Stimulated activated effector memory CD8-positive, alpha-beta T cell treated with anti-CD3 and anti-CD28 coated beads, Interleukin-12 subunit alpha, Interleukin-12 subunit beta, amount 100 ng/mL, for 72 hours (primary cell): ENCODE measurements at regions not wholly inside any gene's neighbourhood (a gene's known extent, or its start where the extent isn't known, plus 50 kb on each side); places are given as distances from the start of the nearest gene placed in this dataset.
"Not testable (repeated sequence)": the region's sequence is repeated elsewhere in the genome, so short reads cannot be mapped to it uniquely, and the experiment has no call there.

Experiments
- ATAC-seq: fragments of 150-1000 bp; cut with Tn5 transposase; 2 replicates; pipeline ENCODE4 v1.10.0; 2021
- DNase-seq, 2 donors: peaks; one replicate each; pipeline ENCODE4 v3.0.0; 2021 to 2022; ENCODE audit warnings: low spot score in 2 of 2
- H3K27ac Mint-ChIP-seq: one replicate; pipeline ENCODE4 v1.8.0; 2022; ENCODE audit warnings: mild to moderate bottlenecking, mixed read lengths
- H3K36me3 Mint-ChIP-seq: one replicate; pipeline ENCODE4 v1.8.0; 2022; ENCODE audit warnings: mild to moderate bottlenecking, mixed read lengths
- H3K4me1 Mint-ChIP-seq: one replicate; pipeline ENCODE4 v1.8.0; 2022; ENCODE audit warnings: mixed read lengths
- H3K4me3 Mint-ChIP-seq: one replicate; pipeline ENCODE4 v1.8.0; 2022; ENCODE audit warnings: mild to moderate bottlenecking, mixed read lengths
- H3K9me3 Mint-ChIP-seq: one replicate; pipeline ENCODE4 v1.8.0; 2022; ENCODE audit warnings: mixed read lengths

- Mint-ChIP-seq H3K36me3 (no peaks in the 10 kb centered on the region), H3K27ac (no peak overlapping the region), H3K4me1 (no peaks in the 10 kb centered on the region), H3K4me3 (no peak overlapping the region), H3K9me3 (peaks cover 12% of the 10 kb centered on the region)
- ATAC-seq, result no peak
- DNase-seq, result no peak
Observed at GRCh38 chr7:9082203-9082602, 648.8 kb downstream of the NXPH1 start.

- Mint-ChIP-seq H3K36me3 (no peaks in the 10 kb centered on the region), H3K27ac (no peak overlapping the region), H3K9me3 (peaks cover 12% of the 10 kb centered on the region), H3K4me3 (no peak overlapping the region), H3K4me1 (no peaks in the 10 kb centered on the region)
- DNase-seq (no peak), ATAC-seq (no peak)
Observed at GRCh38 chr7:9083837-9084236, 650.4 kb downstream of the NXPH1 start.

GRCh38 chr7:9091282-9091681 lies 657.9 kb downstream of the NXPH1 start:
- DNase-seq, result no peak
- no peaks in the 10 kb centered on the region for H3K4me1 Mint-ChIP-seq

GRCh38 chr7:9097565-9098060 lies 664.2 kb downstream of the NXPH1 start:
- ATAC-seq (no peak), DNase-seq (no peak)
- Mint-ChIP-seq H3K4me1 (no peaks in the 10 kb centered on the region), H3K4me3 (no peak overlapping the region), H3K9me3 (peaks cover 14% of the 10 kb centered on the region), H3K27ac (no peak overlapping the region), H3K36me3 (no peaks in the 10 kb centered on the region)

More at GRCh38 chr7:9091282-9091681, 657.9 kb downstream of the NXPH1 start:
- Mint-ChIP-seq H3K4me3 (no peak overlapping the region), H3K36me3 (no peaks in the 10 kb centered on the region), H3K27ac (no peak overlapping the region), H3K9me3 (peaks cover 15% of the 10 kb centered on the region)
- ATAC-seq, result no peak

- no peak overlapping the region for H3K4me3 Mint-ChIP-seq
- H3K36me3 Mint-ChIP-seq, result no peaks in the 10 kb centered on the region
- no peak overlapping the region for H3K27ac Mint-ChIP-seq
- peaks cover 7% of the 10 kb centered on the region for H3K9me3 Mint-ChIP-seq
- no peaks in the 10 kb centered on the region for H3K4me1 Mint-ChIP-seq
- ATAC-seq (no peak), DNase-seq (no peak)
Observed at GRCh38 chr7:9100289-9100688, 666.9 kb downstream of the NXPH1 start.

- Mint-ChIP-seq H3K4me3 (no peak overlapping the region), H3K27ac (no peak overlapping the region), H3K9me3 (peaks cover 7% of the 10 kb centered on the region), H3K36me3 (no peaks in the 10 kb centered on the region), H3K4me1 (no peaks in the 10 kb centered on the region)
- DNase-seq (no peak), ATAC-seq (no peak)
Observed at GRCh38 chr7:9102846-9103245, 669.4 kb downstream of the NXPH1 start.

- no peak overlapping the region for H3K4me3 Mint-ChIP-seq
- DNase-seq, result no peak
Observed at GRCh38 chr7:9106747-9107146, 673.3 kb downstream of the NXPH1 start.

GRCh38 chr7:9120331-9120730 lies 686.9 kb downstream of the NXPH1 start:
- no peak for DNase-seq
- Mint-ChIP-seq H3K9me3 (peaks cover 17% of the 10 kb centered on the region), H3K4me1 (no peaks in the 10 kb centered on the region), H3K27ac (no peak overlapping the region), H3K4me3 (no peak overlapping the region), H3K36me3 (no peaks in the 10 kb centered on the region)
- ATAC-seq, result no peak

More at GRCh38 chr7:9106747-9107146, 673.3 kb downstream of the NXPH1 start:
- ATAC-seq, result no peak
- Mint-ChIP-seq H3K27ac (no peak overlapping the region), H3K4me1 (no peaks in the 10 kb centered on the region), H3K36me3 (no peaks in the 10 kb centered on the region), H3K9me3 (peaks cover 18% of the 10 kb centered on the region)

- no peaks in the 10 kb centered on the region for H3K4me1 Mint-ChIP-seq
- H3K27ac Mint-ChIP-seq, result no peak overlapping the region
- DNase-seq, result no peak
- H3K36me3 Mint-ChIP-seq, result no peaks in the 10 kb centered on the region
- no peak for ATAC-seq
- peaks cover 16% of the 10 kb centered on the region for H3K9me3 Mint-ChIP-seq
- no peak overlapping the region for H3K4me3 Mint-ChIP-seq
Observed at GRCh38 chr7:9124320-9124719, 690.9 kb downstream of the NXPH1 start.

- H3K27ac Mint-ChIP-seq, result no peak overlapping the region
- peaks cover 21% of the 10 kb centered on the region for H3K9me3 Mint-ChIP-seq
- no peak overlapping the region for H3K4me3 Mint-ChIP-seq
- H3K36me3 Mint-ChIP-seq, result no peaks in the 10 kb centered on the region
- DNase-seq (no peak), ATAC-seq (no peak)
- no peaks in the 10 kb centered on the region for H3K4me1 Mint-ChIP-seq
Observed at GRCh38 chr7:9125246-9125645, 691.8 kb downstream of the NXPH1 start.

GRCh38 chr7:9127901-9128300 lies 694.5 kb downstream of the NXPH1 start:
- H3K27ac Mint-ChIP-seq, result no peak overlapping the region
- peaks cover 28% of the 10 kb centered on the region for H3K9me3 Mint-ChIP-seq
- no peaks in the 10 kb centered on the region for H3K4me1 Mint-ChIP-seq
- no peaks in the 10 kb centered on the region for H3K36me3 Mint-ChIP-seq
- H3K4me3 Mint-ChIP-seq, result no peak overlapping the region
- no peak for ATAC-seq
- no peak for DNase-seq

- Mint-ChIP-seq H3K4me1 (no peaks in the 10 kb centered on the region), H3K9me3 (peaks cover 2% of the 10 kb centered on the region), H3K4me3 (no peak overlapping the region), H3K36me3 (no peaks in the 10 kb centered on the region), H3K27ac (no peak overlapping the region)
- ATAC-seq (no peak), DNase-seq (no peak)
Observed at GRCh38 chr7:9148687-9149086, 715.3 kb downstream of the NXPH1 start.

GRCh38 chr7:9149499-9150082 lies 716.2 kb downstream of the NXPH1 start:
- no peak for ATAC-seq
- Mint-ChIP-seq H3K4me3 (no peak overlapping the region), H3K4me1 (no peaks in the 10 kb centered on the region), H3K9me3 (peaks cover 2% of the 10 kb centered on the region), H3K27ac (no peak overlapping the region), H3K36me3 (no peaks in the 10 kb centered on the region)
- no peak for DNase-seq

- not testable (repeated sequence) for ATAC-seq, H3K4me3 Mint-ChIP-seq, H3K36me3 Mint-ChIP-seq
Observed at GRCh38 chr7:9163691-9164090, 730.3 kb downstream of the NXPH1 start.

GRCh38 chr7:9175871-9176270 lies 742.5 kb downstream of the NXPH1 start:
- Mint-ChIP-seq H3K27ac (no peak overlapping the region), H3K4me1 (no peaks in the 10 kb centered on the region), H3K9me3 (peaks cover 18% of the 10 kb centered on the region), H3K36me3 (no peaks in the 10 kb centered on the region), H3K4me3 (no peak overlapping the region)
- DNase-seq (no peak), ATAC-seq (no peak)

More at GRCh38 chr7:9163691-9164090, 730.3 kb downstream of the NXPH1 start:
- not testable (repeated sequence) for H3K9me3 Mint-ChIP-seq, H3K27ac Mint-ChIP-seq, DNase-seq, H3K4me1 Mint-ChIP-seq

- no peak for ATAC-seq
- H3K27ac Mint-ChIP-seq, result no peak overlapping the region
- peaks cover 16% of the 10 kb centered on the region for H3K9me3 Mint-ChIP-seq
- DNase-seq, result no peak
- no peaks in the 10 kb centered on the region for H3K4me1 Mint-ChIP-seq
- H3K36me3 Mint-ChIP-seq, result no peaks in the 10 kb centered on the region
- no peak overlapping the region for H3K4me3 Mint-ChIP-seq
Observed at GRCh38 chr7:9181356-9181755, 747.9 kb downstream of the NXPH1 start.

- Mint-ChIP-seq H3K36me3 (no peaks in the 10 kb centered on the region), H3K27ac (no peak overlapping the region), H3K4me3 (no peak overlapping the region), H3K4me1 (no peaks in the 10 kb centered on the region), H3K9me3 (peaks cover 13% of the 10 kb centered on the region)
- no peak for ATAC-seq
- no peak for DNase-seq
Observed at GRCh38 chr7:9186730-9187129, 753.3 kb downstream of the NXPH1 start.
